ENCODE measurements at regions not wholly inside any gene's neighbourhood (a gene's known extent, or its start where the extent isn't known, plus 50 kb on each side); places are given as distances from the start of the nearest gene placed in this dataset.

DNA sequence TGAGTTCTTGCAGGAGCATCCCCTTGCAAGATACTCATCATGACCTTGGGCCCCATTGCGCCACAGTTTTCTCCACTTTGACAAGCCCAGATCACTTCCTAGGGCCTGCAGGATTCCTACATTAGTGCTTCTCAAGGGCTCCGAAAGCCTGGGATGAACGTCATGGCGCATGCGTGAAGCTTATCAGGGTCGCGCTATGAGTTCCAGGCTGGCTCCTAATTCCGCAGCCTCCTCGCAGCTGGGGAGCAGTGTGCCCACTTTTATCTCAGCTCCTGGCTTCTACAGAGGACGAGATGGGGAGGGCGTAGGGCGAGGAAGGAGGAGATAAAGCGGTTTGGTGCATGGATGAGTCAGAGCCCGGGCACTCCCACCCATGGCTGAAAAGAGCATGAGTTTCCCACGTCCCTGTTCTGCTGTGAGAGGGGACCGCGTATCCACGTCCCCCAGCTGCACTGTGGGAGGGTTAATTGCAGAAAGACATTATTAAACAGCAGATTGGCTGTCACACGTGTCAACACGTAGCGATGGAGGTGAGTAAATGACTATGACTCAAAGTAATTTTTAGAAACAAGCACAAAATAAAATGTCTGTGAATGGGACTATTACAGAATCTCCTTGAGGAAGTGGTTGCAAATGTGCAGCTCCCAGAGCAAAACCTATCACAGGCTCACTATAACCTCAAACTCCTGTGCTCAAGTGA lies 72.9 kb upstream of the DSP start:
- DNase-seq = peak; percentile 76

DNA sequence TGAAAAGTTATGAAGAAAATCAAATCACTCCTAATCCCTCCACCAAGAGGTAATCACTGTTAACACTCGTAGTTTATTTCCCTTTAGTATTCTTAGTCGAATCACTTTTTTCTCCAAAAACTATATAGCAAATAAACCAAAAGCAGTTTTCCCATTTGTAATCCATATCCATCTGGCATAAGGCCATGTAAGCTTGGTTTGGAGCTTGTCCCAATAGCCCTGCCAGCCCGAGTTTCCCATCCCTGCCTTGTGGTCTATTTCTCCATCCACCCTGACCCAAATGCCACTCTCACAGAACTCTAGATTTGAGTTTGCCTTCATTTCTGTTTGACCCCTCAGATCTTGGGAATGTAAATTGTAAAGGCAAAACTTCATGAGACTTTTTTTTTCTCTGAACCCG lies 71.8 kb upstream of the DSP start:
- DNase-seq = peak; percentile 41

DNA sequence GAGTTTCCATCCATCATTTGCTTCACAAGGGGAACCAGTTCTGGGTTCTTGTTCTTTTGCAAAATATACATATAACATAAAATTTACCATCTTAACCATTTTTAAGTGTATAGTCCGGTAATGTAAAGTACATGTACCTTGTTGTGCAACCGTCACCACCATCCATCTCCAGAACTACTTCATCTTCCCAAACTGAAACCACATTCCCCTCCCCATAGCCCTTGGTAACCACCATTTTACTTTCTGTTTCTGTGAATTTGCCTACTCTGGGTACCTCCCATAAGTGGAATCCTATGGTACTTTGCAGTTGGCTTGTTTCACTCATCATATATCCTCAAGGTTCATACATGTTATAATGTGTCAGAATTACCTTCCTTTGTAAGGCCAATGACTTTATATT lies 70.3 kb upstream of the DSP start:
- DNase-seq = no peak

DNA sequence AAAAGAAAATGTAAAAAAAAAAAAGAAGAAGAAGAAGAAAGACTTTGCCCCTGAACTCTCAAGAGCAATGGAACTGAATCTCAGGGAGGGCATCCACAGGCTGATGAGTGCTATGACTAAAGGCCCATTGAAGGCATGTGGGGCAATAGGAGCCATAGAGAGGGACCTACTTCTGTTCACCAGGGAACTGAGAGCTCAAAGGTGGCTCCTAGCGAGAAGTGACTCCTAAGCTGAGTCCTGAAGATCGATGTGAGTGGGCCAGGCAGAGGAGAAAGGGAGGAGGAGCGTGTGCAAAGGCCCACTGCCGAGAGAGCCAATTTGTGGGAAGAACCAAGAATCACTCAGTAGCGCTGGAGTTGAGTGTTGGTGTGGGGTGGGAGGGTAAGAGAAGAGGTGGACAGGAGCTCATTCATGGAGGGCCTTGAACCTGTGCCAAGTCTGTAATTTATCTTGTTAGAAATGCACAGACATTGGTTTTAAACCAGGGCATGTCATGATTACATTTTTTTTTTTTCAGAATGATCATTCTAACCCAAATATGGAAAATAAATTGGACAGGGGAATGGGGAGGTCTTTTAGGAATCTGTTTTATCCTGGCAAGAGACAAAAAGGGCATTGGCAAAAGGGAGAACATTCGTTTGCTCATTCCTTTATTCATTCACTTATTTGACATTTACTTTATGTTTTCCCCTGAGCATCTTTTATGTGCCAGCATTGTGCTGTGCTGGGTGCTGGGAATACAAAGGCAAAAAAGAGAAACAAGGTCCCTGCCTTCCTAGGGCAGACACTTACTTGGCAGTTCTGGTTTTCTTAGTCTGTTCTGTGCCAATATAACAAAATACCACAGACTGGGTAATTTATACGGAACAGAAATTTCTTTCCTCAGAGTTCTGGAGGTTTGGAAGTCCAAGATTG lies 67.4 kb upstream of the DSP start:
- no peak for DNase-seq

DNA sequence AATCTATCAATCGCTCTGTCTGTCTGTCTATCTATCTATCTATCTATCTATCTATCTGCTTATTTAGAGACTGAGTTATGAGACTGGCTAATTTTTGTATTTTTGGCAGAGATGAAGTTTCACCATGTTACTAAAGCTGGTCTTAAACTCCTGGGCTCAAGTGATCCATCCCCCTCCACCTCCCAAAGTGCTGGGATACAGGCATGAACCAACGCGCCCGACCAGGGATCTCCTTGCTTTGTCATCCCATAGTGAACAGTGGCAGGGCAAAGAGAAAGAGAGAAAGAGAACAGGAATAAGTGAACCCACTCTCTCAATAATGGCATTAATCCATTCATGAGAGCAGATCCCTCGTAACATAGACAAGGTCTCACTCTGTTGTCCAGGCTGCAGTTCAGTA lies 66.4 kb upstream of the DSP start:
- DNase-seq = no peak

DNA sequence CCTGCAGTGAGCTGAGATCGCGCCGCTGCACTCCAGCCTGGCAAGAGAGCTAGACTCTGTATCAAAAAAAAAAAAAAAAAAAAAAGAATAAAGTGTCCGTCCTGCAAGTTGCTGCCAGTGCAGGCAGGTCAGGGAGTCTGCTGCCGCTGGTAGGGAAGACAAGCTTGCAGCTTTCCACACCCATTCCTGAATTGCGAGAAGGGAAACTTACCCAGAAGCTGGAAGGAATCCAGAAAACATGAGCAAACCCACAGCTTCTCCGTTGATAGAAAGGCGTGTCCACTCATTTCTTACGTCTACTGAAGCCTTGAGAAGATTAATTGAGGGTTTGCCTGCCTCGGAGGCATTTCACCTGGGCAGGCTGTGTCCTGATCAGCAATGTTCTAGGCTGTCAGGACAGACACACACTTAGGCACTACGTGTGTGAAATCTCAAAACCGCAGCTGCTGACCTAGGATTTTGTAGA lies 61.6 kb upstream of the DSP start:
- DNase-seq = peak; percentile 66

DNA sequence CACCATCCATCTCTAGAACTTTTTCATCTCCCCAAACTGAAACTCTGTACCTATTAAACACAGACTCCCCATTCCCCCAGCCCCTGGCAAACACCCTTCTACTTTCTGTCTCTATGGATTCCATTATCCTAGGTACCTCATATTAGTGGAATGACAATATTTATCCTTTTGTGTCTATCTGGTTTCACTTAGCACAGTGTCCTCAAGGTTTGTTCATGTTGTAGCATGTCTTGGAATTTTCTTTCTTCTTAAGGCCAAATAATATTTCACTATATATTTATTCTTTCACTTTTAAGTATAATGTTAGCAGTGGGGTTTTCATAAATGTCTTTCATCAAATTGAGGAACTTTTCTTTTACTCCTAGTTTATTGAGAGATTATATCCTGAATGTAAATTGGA lies 56.8 kb upstream of the DSP start:
- no peak for DNase-seq

DNA sequence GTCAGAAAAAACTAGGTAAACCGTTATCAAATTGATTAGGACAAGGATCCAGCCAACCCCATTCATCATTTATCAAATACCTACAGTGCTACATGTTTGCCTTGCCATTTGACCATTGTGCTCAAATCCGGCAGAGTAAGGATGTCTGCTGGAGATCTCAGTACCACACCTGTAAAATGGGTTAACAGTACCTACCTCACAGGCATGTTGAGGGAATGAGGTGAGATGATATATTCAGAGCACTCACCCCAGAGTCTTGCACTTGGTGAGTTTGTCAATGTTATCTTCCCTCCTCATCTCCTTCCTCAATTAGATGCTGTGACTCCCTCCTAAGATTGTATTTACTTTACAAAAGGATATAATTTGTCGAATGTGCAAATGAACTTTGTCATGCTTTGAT lies 54.5 kb upstream of the DSP start:
- no peak for DNase-seq

DNA sequence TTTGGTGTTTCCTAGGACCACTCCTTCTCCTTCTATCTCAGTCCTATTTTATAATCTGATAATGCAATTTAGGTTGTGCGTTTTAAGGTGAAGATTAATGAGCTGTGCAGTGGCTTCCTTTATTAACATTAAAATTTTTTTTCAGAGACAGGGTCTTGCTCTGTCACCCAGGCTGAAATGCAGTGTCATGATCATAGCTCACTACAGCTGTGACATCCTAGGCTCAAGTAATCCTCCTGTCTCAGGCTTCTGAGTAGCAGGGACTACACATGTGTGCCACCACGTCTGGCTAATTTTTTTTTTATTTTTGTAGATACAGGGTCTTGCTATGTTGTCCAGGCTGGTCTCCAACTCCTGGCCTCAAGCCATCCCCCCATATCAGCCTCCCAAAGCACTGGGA lies 53.0 kb upstream of the DSP start:
- no peak for DNase-seq

DNA sequence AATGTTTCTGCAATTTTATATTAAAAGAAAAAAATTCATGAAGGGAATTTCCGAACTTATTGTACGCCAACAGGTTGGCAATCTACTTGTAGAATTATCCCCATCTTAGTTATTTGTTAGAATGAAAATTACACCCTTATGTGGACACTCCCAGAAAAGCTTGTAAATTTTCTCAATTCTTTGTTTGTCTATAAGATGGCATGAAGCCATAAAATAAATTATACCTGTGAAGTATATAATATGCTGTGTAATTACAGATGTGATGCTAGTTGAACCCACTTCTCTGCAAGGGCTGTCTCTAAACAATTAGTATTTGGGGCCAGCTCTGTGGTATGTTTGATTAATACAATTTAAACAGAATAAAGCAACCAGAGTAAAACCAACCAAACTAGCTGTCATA lies 52.1 kb upstream of the DSP start:
- DNase-seq = no peak

Measured in fibroblast of skin of back (primary cell).